GM18861 (cell line): ENCODE measurements at regions not wholly inside any gene's neighbourhood (a gene's known extent, or its start where the extent isn't known, plus 50 kb on each side); places are given as distances from the start of the nearest gene placed in this dataset.

Experiments
- ATAC-seq: cut with Tn5 transposase; IDR thresholded peaks from one replicate; pipeline ENCODE4 v1.9.1; 2021; ENCODE audit not compliant: unreplicated experiment

- no peak for ATAC-seq
These were observed 112.8 kb downstream of the DSC3 start for GRCh38 chr18:30929718-30930117.

GRCh38 chr18:30929065-30929464 is 113.5 kb downstream of the DSC3 start:
- no peak for ATAC-seq

GRCh38 chr18:30927517-30928075 is 114.9 kb downstream of the DSC3 start:
- ATAC-seq, result no peak

GRCh38 chr18:30927042-30927441 is 115.5 kb downstream of the DSC3 start:
- no peak for ATAC-seq

GRCh38 chr18:30925795-30926194 is 116.7 kb downstream of the DSC3 start:
- ATAC-seq, result no peak

GRCh38 chr18:30920757-30921156 is 121.8 kb downstream of the DSC3 start:
- ATAC-seq, result no peak

- ATAC-seq, result no peak
These were observed 122.2 kb downstream of the DSC3 start for GRCh38 chr18:30920351-30920750.

GRCh38 chr18:30917651-30918050 is 124.9 kb downstream of the DSC3 start:
- no peak for ATAC-seq

- no peak for ATAC-seq
These were observed 127.1 kb downstream of the DSC3 start for GRCh38 chr18:30915336-30915988.

GRCh38 chr18:30908381-30908780 is 134.2 kb downstream of the DSC3 start:
- ATAC-seq, result no peak

GRCh38 chr18:30903566-30903965 is 139.0 kb downstream of the DSC3 start:
- ATAC-seq, result no peak

- ATAC-seq, result no peak
These were observed 152.8 kb downstream of the DSC3 start for GRCh38 chr18:30889519-30890301.

GRCh38 chr18:30888344-30888743 is 154.2 kb downstream of the DSC3 start:
- ATAC-seq, result no peak

GRCh38 chr18:30886998-30887397 is 155.5 kb downstream of the DSC3 start:
- ATAC-seq, result no peak

- ATAC-seq, result no peak
These were observed 172.1 kb downstream of the DSC3 start for GRCh38 chr18:30870466-30870865.

GRCh38 chr18:30862900-30863299 is 179.6 kb downstream of the DSC3 start:
- ATAC-seq, result no peak

- no peak for ATAC-seq
These were observed 181.8 kb downstream of the DSC3 start for GRCh38 chr18:30860741-30861140.

- ATAC-seq, result no peak
These were observed 183.5 kb downstream of the DSC3 start for GRCh38 chr18:30859036-30859435.

- no peak for ATAC-seq
These were observed 184.0 kb downstream of the DSC3 start for GRCh38 chr18:30858560-30858959.

GRCh38 chr18:30855762-30856161 is 186.8 kb downstream of the DSC3 start:
- ATAC-seq, result no peak

- ATAC-seq, result no peak
These were observed 189.6 kb downstream of the DSC3 start for GRCh38 chr18:30852980-30853379.

GRCh38 chr18:30852541-30852940 is 190.0 kb downstream of the DSC3 start:
- no peak for ATAC-seq
